GM12891 (cell line): ENCODE measurements at regions not wholly inside any gene's neighbourhood (a gene's known extent, or its start where the extent isn't known, plus 50 kb on each side); places are given as distances from the start of the nearest gene placed in this dataset.

Experiments
- DNase-seq: peaks from one replicate; pipeline ENCODE4 v3.0.0; 2011; ENCODE audit warnings: low spot score; ENCODE audit not compliant: insufficient read length
- FAIRE-seq: peaks from 2 replicates; lab custom pipeline; 2011; peaks lifted over from hg19 to GRCh38; lab: Jason Lieb, UNC
- PAX5 ChIP-seq: IDR thresholded peaks from 2 replicates; pipeline ENCODE4 v1.6.1; 2011; ENCODE audit warnings: low read length, moderate library complexity, mild to moderate bottlenecking; ENCODE audit not compliant: insufficient read depth, severe bottlenecking
- POLR2A ChIP-seq: IDR thresholded peaks from 2 replicates; pipeline ENCODE4 v1.6.1; 2011; ENCODE audit warnings: low read depth, low read length, control low read depth
- POLR2AphosphoS5 ChIP-seq: IDR thresholded peaks from 2 replicates; pipeline ENCODE4 v1.6.1; 2011; ENCODE audit warnings: low read depth, low read length, control low read depth
- POU2F2 ChIP-seq: IDR thresholded peaks from 2 replicates; pipeline ENCODE4 v1.6.1; 2011; ENCODE audit warnings: low read depth, mild to moderate bottlenecking, control low read depth, low read length, moderate library complexity
- SPI1 ChIP-seq: IDR thresholded peaks from 2 replicates; pipeline ENCODE4 v1.6.1; 2011; ENCODE audit warnings: low read depth, low read length, control low read depth
- TAF1 ChIP-seq: IDR thresholded peaks from 2 replicates; pipeline ENCODE4 v1.6.1; 2011; ENCODE audit warnings: low read depth, low read length, control low read depth

GRCh38 chrX:101160001-101160400 is 59.6 kb upstream of the DRP2 start:
- DNase-seq (no peak), FAIRE-seq (no peak)
- no peak for TF ChIP-seq PAX5
- TF ChIP-seq SPI1: no peak
- TF ChIP-seq TAF1: no peak
- no peak for TF ChIP-seq POLR2AphosphoS5
- no peak for TF ChIP-seq POLR2A
- no peak for TF ChIP-seq POU2F2

- DNase-seq (no peak), FAIRE-seq (peak; percentile 59)
- TF ChIP-seq TAF1 (no peak), POU2F2 (no peak), PAX5 (no peak), POLR2A (no peak), SPI1 (no peak)
Measured at GRCh38 chrX:101163166-101163565, 56.4 kb upstream of the DRP2 start.

GRCh38 chrX:101164766-101165590 is 54.6 kb upstream of the DRP2 start:
- peak; percentile 61 for FAIRE-seq
- DNase-seq: no peak
- TF ChIP-seq SPI1 (no peak), TAF1 (no peak), PAX5 (no peak), POLR2AphosphoS5 (no peak), POU2F2 (no peak), POLR2A (no peak)
